GM12878 (cell line): ENCODE measurements at regions not wholly inside any gene's neighbourhood (a gene's known extent, or its start where the extent isn't known, plus 50 kb on each side); places are given as distances from the start of the nearest gene placed in this dataset.

Experiments used
- ATAC-seq: fragments of 200-7000 bp; cut with Tn5 transposase; 3 replicates; pipeline ENCODE4 v1.9.1; 2020; ENCODE audit warnings: mild to moderate bottlenecking, moderate library complexity
- BruUV-seq: library from RNA; stranded (reverse); fragments of 400-500 nt; replicated peaks from 2 replicates; lab custom pipeline; 2021; lab: Mats Ljungman, UMichigan
- CTCF ChIA-PET: fragments of 300-600 bp; sonication (Branson Sonifier 250); formaldehyde crosslinking; extraction: SDS; loops from one replicate; lab custom pipeline; 2021; ENCODE audit warnings: inconsistent platforms; lab: Yijun Ruan, JAX
- POLR2A ChIA-PET: fragments of 350-600 bp; formaldehyde crosslinking; extraction: SDS; loops from one replicate; lab custom pipeline; 2021; ENCODE audit warnings: inconsistent platforms; lab: Charles Lee
- RAD21 ChIA-PET: fragments of 300-600 bp; sonication (Branson Sonifier 250); formaldehyde crosslinking; loops from one replicate; lab custom pipeline; 2023; ENCODE audit warnings: antibody characterized with exemption; ENCODE audit not compliant: unreplicated experiment; lab: Charles Lee
- SMC1A ChIA-PET: fragments of 300-600 bp; sonication (Branson Sonifier 250); formaldehyde crosslinking; loops from one replicate; lab custom pipeline; 2023; ENCODE audit not compliant: unreplicated experiment, uncharacterized antibody; lab: Charles Lee
- DNase-seq: peaks from one replicate; pipeline ENCODE4 v3.0.0-alpha.2; 2011; ENCODE audit warnings: low read depth, low spot score
- FAIRE-seq: peaks from 3 replicates; lab custom pipeline; 2011; peaks lifted over from hg19 to GRCh38; lab: Jason Lieb, UNC
- H2AFZ ChIP-seq: 2 replicates; pipeline ENCODE4 v1.6.0; 2011; ENCODE audit warnings: low read depth, low read length, control low read depth; ENCODE audit not compliant: control insufficient read depth
- H3K27ac ChIP-seq: 2 replicates; pipeline ENCODE4 v1.5.1; 2011; ENCODE audit warnings: control low read depth; ENCODE audit not compliant: control insufficient read depth, insufficient read depth
- H3K27me3 ChIP-seq, 2 experiments: replicated peaks in 1 of 2; 2 replicates each; pipeline versions ENCODE4 v1.6.0 to v1.6.1; 2011; ENCODE audit warnings: low read length in 1 of 2; ENCODE audit not compliant: control insufficient read depth in 2 of 2, insufficient read depth in 2 of 2
- H3K36me3 ChIP-seq, 2 experiments: 2 replicates each; pipeline ENCODE4 v1.5.1; 2011; ENCODE audit warnings: low read length in 1 of 2; ENCODE audit not compliant: control insufficient read depth in 2 of 2, insufficient read depth in 2 of 2
- H3K4me1 ChIP-seq: 2 replicates; pipeline ENCODE4 v1.6.1; 2011; ENCODE audit warnings: mild to moderate bottlenecking, low read length, moderate library complexity, mixed read lengths; ENCODE audit not compliant: control insufficient read depth, insufficient read depth
- H3K4me2 ChIP-seq: 2 replicates; pipeline ENCODE4 v1.6.0; 2011; ENCODE audit warnings: control low read depth; ENCODE audit not compliant: control insufficient read depth, insufficient read depth
- H3K4me3 ChIP-seq: fragments of 200-600 bp; sonication (generic); 2 replicates; pipeline ENCODE4 v1.5.1; 2016
- H3K79me2 ChIP-seq: 2 replicates; pipeline ENCODE4 v1.6.0; 2011; ENCODE audit warnings: low read length; ENCODE audit not compliant: control insufficient read depth, insufficient read depth
- H3K9ac ChIP-seq: 2 replicates; pipeline ENCODE4 v1.8.0; 2011; ENCODE audit warnings: low read length, control low read depth, mixed read lengths; ENCODE audit not compliant: control insufficient read depth, insufficient read depth
- H3K9me3 ChIP-seq: replicated peaks from 3 replicates; pipeline ENCODE4 v1.5.1; 2011; ENCODE audit warnings: mild to moderate bottlenecking, low read length; ENCODE audit not compliant: control insufficient read depth, insufficient read depth
- H4K20me1 ChIP-seq: 2 replicates; pipeline ENCODE4 v1.6.0; 2011; ENCODE audit not compliant: control insufficient read depth, insufficient read depth
- GABPA ChIP-seq: IDR thresholded peaks from 2 replicates; pipeline ENCODE4 v1.6.1; 2014; ENCODE audit warnings: antibody characterized with exemption, low read depth, mild to moderate bottlenecking, inconsistent platforms
- HSF1 ChIP-seq: fragments of 150-350 bp; IDR thresholded peaks from 2 replicates; pipeline ENCODE4 v1.6.1; 2014; ENCODE audit warnings: mild to moderate bottlenecking, low read depth, low read length
- NFXL1 ChIP-seq: fragments of 450-650 bp; IDR thresholded peaks from 2 replicates; pipeline ENCODE4 v1.6.1; 2017; ENCODE audit warnings: antibody characterized with exemption, mild to moderate bottlenecking, borderline replicate concordance
- RAD51 ChIP-seq: fragments of 450-650 bp; IDR thresholded peaks from 2 replicates; pipeline ENCODE4 v1.6.1; 2016; ENCODE audit warnings: moderate library complexity, mild to moderate bottlenecking, inconsistent platforms
- ZNF24 ChIP-seq: fragments of 450-650 bp; IDR thresholded peaks from 2 replicates; pipeline ENCODE4 v1.6.1; 2017; ENCODE audit warnings: antibody characterized with exemption, mild to moderate bottlenecking
- WGBS: methylation state at CpG from one replicate; pipeline ENCODE4 v1.1.6; 2016; ENCODE audit warnings: low lambda C conversion rate; ENCODE audit not compliant: insufficient replicate concordance, insufficient coverage; ENCODE audit errors: missing lambda C conversion rate; 5-methylcytosine and 5-hydroxymethylcytosine counted together
- in situ Hi-C: fragments of 300-500 bp; cut with MboI; formaldehyde crosslinking; loops from 9 replicates; pipeline ENCODE4 v1.14.3; 2018; ENCODE audit warnings: mixed read lengths
- intact Hi-C: fragments of 100-400 bp; cut with micrococcal nuclease; formaldehyde crosslinking; loops from one replicate; pipeline ENCODE4 v1.14.2; 2022; ENCODE audit not compliant: unreplicated experiment
- TF ChIP-seq, protein P1 (sequence below): fragments of 450-650 bp; IDR thresholded peaks from 2 replicates; pipeline ENCODE4 v1.6.1; 2017; ENCODE audit warnings: mild to moderate bottlenecking, moderate library complexity
- TF ChIP-seq, protein P2 (sequence below): fragments of 450-650 bp; IDR thresholded peaks from 2 replicates; pipeline ENCODE4 v1.6.1; 2017; ENCODE audit warnings: antibody characterized with exemption, mild to moderate bottlenecking, moderate library complexity
- TF ChIP-seq, protein P3 (sequence below): fragments of 450-650 bp; IDR thresholded peaks from 2 replicates; pipeline ENCODE4 v1.6.1; 2018; ENCODE audit warnings: borderline replicate concordance, mild to moderate bottlenecking; ENCODE audit not compliant: partially characterized antibody

DNA sequence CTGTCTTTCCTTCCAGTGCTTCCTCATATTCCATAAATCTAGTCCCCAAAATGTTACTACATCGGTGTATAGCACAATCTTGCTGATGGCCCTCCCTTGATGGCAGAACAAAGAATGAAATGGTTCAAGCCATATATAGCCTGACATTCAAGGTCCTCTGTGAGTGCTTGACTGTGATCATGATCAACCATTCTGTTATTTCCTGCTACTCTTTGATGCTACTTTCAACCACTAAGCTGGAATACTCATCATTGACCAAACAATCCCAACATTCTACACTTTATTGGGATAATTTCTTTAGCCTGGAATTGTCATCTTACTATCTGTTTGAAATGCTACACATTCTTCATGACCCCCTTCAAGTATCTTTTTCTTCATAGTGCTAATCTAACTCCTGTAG, 633.9 kb downstream of the PLCL1 start:
- WGBS: 47% methylated on average over 1 of the region's 1 CpG
- H3K36me3 ChIP-seq: no peaks in the 10 kb centered on the region
- intact Hi-C loops: no loop called here
- H4K20me1 ChIP-seq: no peaks in the 10 kb centered on the region
- SMC1A ChIA-PET: interaction anchor here (1.0 kb wide), 1 partner anchor 9 kb away, joined by 4 read pairs; no protein-coding TSS in a partner anchor
- no peaks in the 10 kb centered on the region for H3K79me2 ChIP-seq
- POLR2A ChIA-PET: no interaction called here
- CTCF ChIA-PET: no interaction called here
- TF ChIP-seq GABPA (no peak), RAD51 (no peak), ZNF24 (no peak), HSF1 (no peak), NFXL1 (no peak)
- TF ChIP-seq, protein P1, sequence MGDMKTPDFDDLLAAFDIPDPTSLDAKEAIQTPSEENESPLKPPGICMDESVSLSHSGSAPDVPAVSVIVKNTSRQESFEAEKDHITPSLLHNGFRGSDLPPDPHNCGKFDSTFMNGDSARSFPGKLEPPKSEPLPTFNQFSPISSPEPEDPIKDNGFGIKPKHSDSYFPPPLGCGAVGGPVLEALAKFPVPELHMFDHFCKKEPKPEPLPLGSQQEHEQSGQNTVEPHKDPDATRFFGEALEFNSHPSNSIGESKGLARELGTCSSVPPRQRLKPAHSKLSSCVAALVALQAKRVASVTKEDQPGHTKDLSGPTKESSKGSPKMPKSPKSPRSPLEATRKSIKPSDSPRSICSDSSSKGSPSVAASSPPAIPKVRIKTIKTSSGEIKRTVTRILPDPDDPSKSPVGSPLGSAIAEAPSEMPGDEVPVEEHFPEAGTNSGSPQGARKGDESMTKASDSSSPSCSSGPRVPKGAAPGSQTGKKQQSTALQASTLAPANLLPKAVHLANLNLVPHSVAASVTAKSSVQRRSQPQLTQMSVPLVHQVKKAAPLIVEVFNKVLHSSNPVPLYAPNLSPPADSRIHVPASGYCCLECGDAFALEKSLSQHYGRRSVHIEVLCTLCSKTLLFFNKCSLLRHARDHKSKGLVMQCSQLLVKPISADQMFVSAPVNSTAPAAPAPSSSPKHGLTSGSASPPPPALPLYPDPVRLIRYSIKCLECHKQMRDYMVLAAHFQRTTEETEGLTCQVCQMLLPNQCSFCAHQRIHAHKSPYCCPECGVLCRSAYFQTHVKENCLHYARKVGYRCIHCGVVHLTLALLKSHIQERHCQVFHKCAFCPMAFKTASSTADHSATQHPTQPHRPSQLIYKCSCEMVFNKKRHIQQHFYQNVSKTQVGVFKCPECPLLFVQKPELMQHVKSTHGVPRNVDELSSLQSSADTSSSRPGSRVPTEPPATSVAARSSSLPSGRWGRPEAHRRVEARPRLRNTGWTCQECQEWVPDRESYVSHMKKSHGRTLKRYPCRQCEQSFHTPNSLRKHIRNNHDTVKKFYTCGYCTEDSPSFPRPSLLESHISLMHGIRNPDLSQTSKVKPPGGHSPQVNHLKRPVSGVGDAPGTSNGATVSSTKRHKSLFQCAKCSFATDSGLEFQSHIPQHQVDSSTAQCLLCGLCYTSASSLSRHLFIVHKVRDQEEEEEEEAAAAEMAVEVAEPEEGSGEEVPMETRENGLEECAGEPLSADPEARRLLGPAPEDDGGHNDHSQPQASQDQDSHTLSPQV: no peak
- TF ChIP-seq, protein P2, sequence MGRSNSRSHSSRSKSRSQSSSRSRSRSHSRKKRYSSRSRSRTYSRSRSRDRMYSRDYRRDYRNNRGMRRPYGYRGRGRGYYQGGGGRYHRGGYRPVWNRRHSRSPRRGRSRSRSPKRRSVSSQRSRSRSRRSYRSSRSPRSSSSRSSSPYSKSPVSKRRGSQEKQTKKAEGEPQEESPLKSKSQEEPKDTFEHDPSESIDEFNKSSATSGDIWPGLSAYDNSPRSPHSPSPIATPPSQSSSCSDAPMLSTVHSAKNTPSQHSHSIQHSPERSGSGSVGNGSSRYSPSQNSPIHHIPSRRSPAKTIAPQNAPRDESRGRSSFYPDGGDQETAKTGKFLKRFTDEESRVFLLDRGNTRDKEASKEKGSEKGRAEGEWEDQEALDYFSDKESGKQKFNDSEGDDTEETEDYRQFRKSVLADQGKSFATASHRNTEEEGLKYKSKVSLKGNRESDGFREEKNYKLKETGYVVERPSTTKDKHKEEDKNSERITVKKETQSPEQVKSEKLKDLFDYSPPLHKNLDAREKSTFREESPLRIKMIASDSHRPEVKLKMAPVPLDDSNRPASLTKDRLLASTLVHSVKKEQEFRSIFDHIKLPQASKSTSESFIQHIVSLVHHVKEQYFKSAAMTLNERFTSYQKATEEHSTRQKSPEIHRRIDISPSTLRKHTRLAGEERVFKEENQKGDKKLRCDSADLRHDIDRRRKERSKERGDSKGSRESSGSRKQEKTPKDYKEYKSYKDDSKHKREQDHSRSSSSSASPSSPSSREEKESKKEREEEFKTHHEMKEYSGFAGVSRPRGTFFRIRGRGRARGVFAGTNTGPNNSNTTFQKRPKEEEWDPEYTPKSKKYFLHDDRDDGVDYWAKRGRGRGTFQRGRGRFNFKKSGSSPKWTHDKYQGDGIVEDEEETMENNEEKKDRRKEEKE: no peak
- TF ChIP-seq, protein P3, sequence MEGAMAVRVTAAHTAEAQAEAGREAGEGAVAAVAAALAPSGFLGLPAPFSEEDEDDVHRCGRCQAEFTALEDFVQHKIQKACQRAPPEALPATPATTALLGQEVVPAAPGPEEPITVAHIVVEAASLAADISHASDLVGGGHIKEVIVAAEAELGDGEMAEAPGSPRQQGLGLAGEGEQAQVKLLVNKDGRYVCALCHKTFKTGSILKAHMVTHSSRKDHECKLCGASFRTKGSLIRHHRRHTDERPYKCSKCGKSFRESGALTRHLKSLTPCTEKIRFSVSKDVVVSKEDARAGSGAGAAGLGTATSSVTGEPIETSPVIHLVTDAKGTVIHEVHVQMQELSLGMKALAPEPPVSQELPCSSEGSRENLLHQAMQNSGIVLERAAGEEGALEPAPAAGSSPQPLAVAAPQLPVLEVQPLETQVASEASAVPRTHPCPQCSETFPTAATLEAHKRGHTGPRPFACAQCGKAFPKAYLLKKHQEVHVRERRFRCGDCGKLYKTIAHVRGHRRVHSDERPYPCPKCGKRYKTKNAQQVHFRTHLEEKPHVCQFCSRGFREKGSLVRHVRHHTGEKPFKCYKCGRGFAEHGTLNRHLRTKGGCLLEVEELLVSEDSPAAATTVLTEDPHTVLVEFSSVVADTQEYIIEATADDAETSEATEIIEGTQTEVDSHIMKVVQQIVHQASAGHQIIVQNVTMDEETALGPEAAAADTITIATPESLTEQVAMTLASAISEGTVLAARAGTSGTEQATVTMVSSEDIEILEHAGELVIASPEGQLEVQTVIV: no peak
- TF ChIP-seq, all 136 proteins: peak for 0
- DNase-seq (no peak), FAIRE-seq (no peak), ATAC-seq (no peak)
- no peak overlapping the region for H3K9ac ChIP-seq
- no peaks in the 10 kb centered on the region for H3K4me1 ChIP-seq
- H3K4me3 ChIP-seq: no peak overlapping the region
- no peak overlapping the region for H2AFZ ChIP-seq
- H3K27me3 ChIP-seq: no peaks in the 10 kb centered on the region
- H3K4me2 ChIP-seq: no peak overlapping the region
- in situ Hi-C loops: no loop called here
- RAD21 ChIA-PET: no interaction called here
- BruUV-seq: no TSS peak
- no peak overlapping the region for H3K27ac ChIP-seq
- H3K9me3 ChIP-seq: no peaks in the 10 kb centered on the region
